NB4 (cell line): ENCODE measurements at regions not wholly inside any gene's neighbourhood (a gene's known extent, or its start where the extent isn't known, plus 50 kb on each side); places are given as distances from the start of the nearest gene placed in this dataset.

Source experiments
- CTCF ChIP-seq: IDR thresholded peaks from one replicate; pipeline ENCODE4 v1.5.1; 2012; ENCODE audit warnings: low read depth, low read length
- MAX ChIP-seq: IDR thresholded peaks from 2 replicates; pipeline ENCODE4 v1.6.1; 2011; ENCODE audit warnings: low read depth, low read length
- MYC ChIP-seq: IDR thresholded peaks from 2 replicates; pipeline ENCODE4 v1.6.1; 2011; ENCODE audit warnings: low read depth, low read length

- no peak for TF ChIP-seq MAX
- no peak for TF ChIP-seq CTCF
- no peak for TF ChIP-seq MYC
Observed at GRCh38 chr14:62253171-62253570, 491.0 kb downstream of the SNAPC1 start.
